Neural cell (in vitro differentiated cells): ENCODE measurements at regions not wholly inside any gene's neighbourhood (a gene's known extent, or its start where the extent isn't known, plus 50 kb on each side); places are given as distances from the start of the nearest gene placed in this dataset.

Experiments used
- H2AFZ ChIP-seq: fragments of 200-600, 300-800 bp; sonication (generic), shearing (Covaris generic); 2 replicates; pipeline ENCODE4 v1.6.0; 2014; ENCODE audit warnings: low read depth, mild to moderate bottlenecking, antibody characterized with exemption, low read length, moderate library complexity
- H3F3A ChIP-seq: fragments of 200-600 bp; shearing (Covaris generic); 2 replicates; pipeline ENCODE4 v1.6.1; 2016; ENCODE audit warnings: mild to moderate bottlenecking, moderate library complexity, mixed read lengths, antibody characterized with exemption, low read length; ENCODE audit not compliant: insufficient read depth, poor library complexity, severe bottlenecking
- H3K27ac ChIP-seq: fragments of 200-600, 300-800 bp; sonication (generic), shearing (Covaris generic); 2 replicates; pipeline ENCODE4 v1.5.1; 2014; ENCODE audit warnings: mild to moderate bottlenecking, low read length, moderate library complexity
- H3K27me3 ChIP-seq: fragments of 300-800, 200-600 bp; sonication (generic), shearing (Covaris generic); 2 replicates; pipeline ENCODE4 v1.6.0; 2014; ENCODE audit warnings: mild to moderate bottlenecking, low read depth, low read length, moderate library complexity; ENCODE audit not compliant: insufficient read depth
- H3K36me3 ChIP-seq: fragments of 300-800, 200-600 bp; sonication (generic), shearing (Covaris generic); 2 replicates; pipeline ENCODE4 v1.5.1; 2014; ENCODE audit warnings: mild to moderate bottlenecking, antibody characterized with exemption, low read length, moderate library complexity; ENCODE audit not compliant: insufficient read depth
- H3K4me2 ChIP-seq: fragments of 300-800, 200-600 bp; sonication (generic), shearing (Covaris generic); 2 replicates; pipeline ENCODE4 v1.6.0; 2014; ENCODE audit warnings: mild to moderate bottlenecking, low read length
- H3K4me3 ChIP-seq: fragments of 300-800, 200-600 bp; sonication (generic), shearing (Covaris generic); 2 replicates; pipeline ENCODE4 v1.5.1; 2014; ENCODE audit warnings: mild to moderate bottlenecking, low read length, moderate library complexity
- H3K79me2 ChIP-seq: fragments of 200-600 bp; shearing (Covaris generic); replicated peaks from 2 replicates; pipeline ENCODE4 v1.6.0; 2014; ENCODE audit warnings: mild to moderate bottlenecking, low read length, moderate library complexity; ENCODE audit not compliant: insufficient read depth
- H3K9ac ChIP-seq: fragments of 300-800, 200-600 bp; sonication (generic), shearing (Covaris generic); 2 replicates; pipeline ENCODE4 v1.6.1; 2016; ENCODE audit warnings: mild to moderate bottlenecking, low read length, mixed read lengths
- H3K9me2 ChIP-seq: fragments of 200-600 bp; shearing (Covaris generic); 2 replicates; pipeline ENCODE4 v1.6.1; 2016; ENCODE audit warnings: mild to moderate bottlenecking, low read length, mixed read lengths; ENCODE audit not compliant: insufficient read depth
- H3K9me3 ChIP-seq: fragments of 200-600, 300-800 bp; sonication (generic), shearing (Covaris generic); 2 replicates; pipeline ENCODE4 v1.6.1; 2016; ENCODE audit warnings: mild to moderate bottlenecking, mixed run types, low read length, moderate library complexity, mixed read lengths
- H4K20me1 ChIP-seq: fragments of 200-600 bp; shearing (Covaris generic); 2 replicates; pipeline ENCODE4 v1.6.1; 2016; ENCODE audit warnings: mild to moderate bottlenecking, mixed run types; ENCODE audit not compliant: insufficient read depth
- EP300 ChIP-seq: fragments of 450-650 bp; conservative IDR thresholded peaks from 2 replicates; pipeline ENCODE4 v1.6.1; 2014; ENCODE audit warnings: antibody characterized with exemption, mild to moderate bottlenecking, moderate library complexity; ENCODE audit not compliant: poor library complexity, severe bottlenecking
- EZH2 ChIP-seq: fragments of 200-600, 300-800 bp; shearing (Covaris generic), sonication (generic); IDR thresholded peaks from 2 replicates; pipeline ENCODE4 v1.6.1; 2014; ENCODE audit warnings: antibody characterized with exemption, low read length, borderline replicate concordance, mild to moderate bottlenecking; ENCODE audit not compliant: insufficient read depth, poor library complexity, severe bottlenecking
- MXI1 ChIP-seq: fragments of 450-650 bp; conservative IDR thresholded peaks from 2 replicates; pipeline ENCODE4 v1.6.1; 2014; ENCODE audit warnings: antibody characterized with exemption, mild to moderate bottlenecking; ENCODE audit not compliant: poor library complexity, severe bottlenecking
- POLR2AphosphoS5 ChIP-seq: IDR thresholded peaks from 2 replicates; pipeline ENCODE4 v1.6.1; 2012
- RAD21 ChIP-seq: fragments of 450-650 bp; conservative IDR thresholded peaks from 2 replicates; pipeline ENCODE4 v1.6.1; 2014; ENCODE audit warnings: antibody characterized with exemption, mild to moderate bottlenecking, moderate library complexity
- SMC3 ChIP-seq: fragments of 450-650 bp; conservative IDR thresholded peaks from 2 replicates; pipeline ENCODE4 v1.6.1; 2014; ENCODE audit warnings: antibody characterized with exemption, mild to moderate bottlenecking, moderate library complexity; ENCODE audit not compliant: poor library complexity
- TAF1 ChIP-seq: IDR thresholded peaks from 2 replicates; pipeline ENCODE4 v1.6.1; 2012; ENCODE audit warnings: low read depth
- TF ChIP-seq, protein P1 (sequence below): fragments of 450-650 bp; IDR thresholded peaks from 2 replicates; pipeline ENCODE4 v1.5.1; 2014; ENCODE audit warnings: antibody characterized with exemption, mild to moderate bottlenecking, moderate library complexity; ENCODE audit not compliant: poor library complexity, severe bottlenecking
- TF ChIP-seq, protein P2 (sequence below): IDR thresholded peaks from 2 replicates; pipeline ENCODE4 v1.6.1; 2012; ENCODE audit warnings: borderline replicate concordance

DNA sequence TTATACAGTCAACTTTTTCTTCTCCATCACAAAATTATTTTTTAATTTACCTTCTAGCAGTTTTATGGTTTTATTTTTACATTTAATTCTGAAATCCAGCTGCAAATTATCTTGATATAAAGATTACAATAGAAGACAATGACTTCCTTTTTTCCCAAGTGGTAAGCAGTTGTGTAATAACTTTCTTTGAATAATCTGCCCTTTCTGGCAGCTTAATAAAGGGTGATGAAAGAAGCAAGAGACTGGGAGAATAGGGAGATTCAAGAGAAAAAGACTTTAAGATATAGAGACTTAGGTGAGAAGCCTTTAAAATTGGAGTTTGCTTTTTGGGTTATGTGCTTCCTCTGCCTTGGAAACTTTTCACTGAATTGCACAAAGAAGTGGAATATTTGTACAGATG is 100.4 kb upstream of the FREM1 start:
- no peaks in the 10 kb centered on the region for H3F3A ChIP-seq
- H3K27ac ChIP-seq, result no peak overlapping the region
- no peak overlapping the region for H2AFZ ChIP-seq
- H4K20me1 ChIP-seq, result no peaks in the 10 kb centered on the region
- TF ChIP-seq, protein P1, sequence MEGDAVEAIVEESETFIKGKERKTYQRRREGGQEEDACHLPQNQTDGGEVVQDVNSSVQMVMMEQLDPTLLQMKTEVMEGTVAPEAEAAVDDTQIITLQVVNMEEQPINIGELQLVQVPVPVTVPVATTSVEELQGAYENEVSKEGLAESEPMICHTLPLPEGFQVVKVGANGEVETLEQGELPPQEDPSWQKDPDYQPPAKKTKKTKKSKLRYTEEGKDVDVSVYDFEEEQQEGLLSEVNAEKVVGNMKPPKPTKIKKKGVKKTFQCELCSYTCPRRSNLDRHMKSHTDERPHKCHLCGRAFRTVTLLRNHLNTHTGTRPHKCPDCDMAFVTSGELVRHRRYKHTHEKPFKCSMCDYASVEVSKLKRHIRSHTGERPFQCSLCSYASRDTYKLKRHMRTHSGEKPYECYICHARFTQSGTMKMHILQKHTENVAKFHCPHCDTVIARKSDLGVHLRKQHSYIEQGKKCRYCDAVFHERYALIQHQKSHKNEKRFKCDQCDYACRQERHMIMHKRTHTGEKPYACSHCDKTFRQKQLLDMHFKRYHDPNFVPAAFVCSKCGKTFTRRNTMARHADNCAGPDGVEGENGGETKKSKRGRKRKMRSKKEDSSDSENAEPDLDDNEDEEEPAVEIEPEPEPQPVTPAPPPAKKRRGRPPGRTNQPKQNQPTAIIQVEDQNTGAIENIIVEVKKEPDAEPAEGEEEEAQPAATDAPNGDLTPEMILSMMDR, result no peak
- TF ChIP-seq TAF1 (no peak), EZH2 (no peak), RAD21 (no peak), SMC3 (no peak), POLR2AphosphoS5 (no peak), EP300 (no peak), MXI1 (no peak)
- TF ChIP-seq, protein P2, sequence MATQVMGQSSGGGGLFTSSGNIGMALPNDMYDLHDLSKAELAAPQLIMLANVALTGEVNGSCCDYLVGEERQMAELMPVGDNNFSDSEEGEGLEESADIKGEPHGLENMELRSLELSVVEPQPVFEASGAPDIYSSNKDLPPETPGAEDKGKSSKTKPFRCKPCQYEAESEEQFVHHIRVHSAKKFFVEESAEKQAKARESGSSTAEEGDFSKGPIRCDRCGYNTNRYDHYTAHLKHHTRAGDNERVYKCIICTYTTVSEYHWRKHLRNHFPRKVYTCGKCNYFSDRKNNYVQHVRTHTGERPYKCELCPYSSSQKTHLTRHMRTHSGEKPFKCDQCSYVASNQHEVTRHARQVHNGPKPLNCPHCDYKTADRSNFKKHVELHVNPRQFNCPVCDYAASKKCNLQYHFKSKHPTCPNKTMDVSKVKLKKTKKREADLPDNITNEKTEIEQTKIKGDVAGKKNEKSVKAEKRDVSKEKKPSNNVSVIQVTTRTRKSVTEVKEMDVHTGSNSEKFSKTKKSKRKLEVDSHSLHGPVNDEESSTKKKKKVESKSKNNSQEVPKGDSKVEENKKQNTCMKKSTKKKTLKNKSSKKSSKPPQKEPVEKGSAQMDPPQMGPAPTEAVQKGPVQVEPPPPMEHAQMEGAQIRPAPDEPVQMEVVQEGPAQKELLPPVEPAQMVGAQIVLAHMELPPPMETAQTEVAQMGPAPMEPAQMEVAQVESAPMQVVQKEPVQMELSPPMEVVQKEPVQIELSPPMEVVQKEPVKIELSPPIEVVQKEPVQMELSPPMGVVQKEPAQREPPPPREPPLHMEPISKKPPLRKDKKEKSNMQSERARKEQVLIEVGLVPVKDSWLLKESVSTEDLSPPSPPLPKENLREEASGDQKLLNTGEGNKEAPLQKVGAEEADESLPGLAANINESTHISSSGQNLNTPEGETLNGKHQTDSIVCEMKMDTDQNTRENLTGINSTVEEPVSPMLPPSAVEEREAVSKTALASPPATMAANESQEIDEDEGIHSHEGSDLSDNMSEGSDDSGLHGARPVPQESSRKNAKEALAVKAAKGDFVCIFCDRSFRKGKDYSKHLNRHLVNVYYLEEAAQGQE, result no peak
- H3K4me3 ChIP-seq, result no peak overlapping the region
- H3K36me3 ChIP-seq, result no peaks in the 10 kb centered on the region
- no peaks in the 10 kb centered on the region for H3K9me3 ChIP-seq
- no peak overlapping the region for H3K9ac ChIP-seq
- H3K9me2 ChIP-seq, result no peaks in the 10 kb centered on the region
- H3K27me3 ChIP-seq, result no peaks in the 10 kb centered on the region
- no peak overlapping the region for H3K4me2 ChIP-seq
- H3K79me2 ChIP-seq, result no peaks in the 10 kb centered on the region

DNA sequence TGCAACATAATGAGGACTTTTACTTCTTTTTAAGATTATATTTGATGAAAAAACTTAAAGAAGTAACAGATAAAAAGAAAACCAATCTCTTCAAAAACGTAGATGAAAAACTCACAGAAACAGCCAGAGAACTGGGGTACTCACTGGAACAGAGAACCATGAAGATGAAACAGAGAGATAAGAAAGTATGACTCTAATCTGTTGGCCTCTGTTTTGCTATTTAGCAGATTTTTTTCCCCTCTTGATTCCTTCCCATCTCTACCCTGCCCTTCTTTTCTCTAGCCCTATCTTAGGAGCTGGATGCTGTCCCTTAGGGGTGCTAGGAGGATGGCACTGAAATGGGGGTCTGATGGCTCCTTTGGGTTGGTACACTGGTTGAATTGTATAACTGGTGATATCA is 97.5 kb upstream of the FREM1 start:
- H3K9ac ChIP-seq, result no peak overlapping the region
- no peaks in the 10 kb centered on the region for H3K27me3 ChIP-seq
- no peaks in the 10 kb centered on the region for H3K79me2 ChIP-seq
- no peak overlapping the region for H3K4me3 ChIP-seq
- no peak overlapping the region for H2AFZ ChIP-seq
- no peak overlapping the region for H3K27ac ChIP-seq
- H3K4me2 ChIP-seq, result no peak overlapping the region
- no peaks in the 10 kb centered on the region for H3K36me3 ChIP-seq
- no peaks in the 10 kb centered on the region for H3F3A ChIP-seq
- no peak for TF ChIP-seq TAF1
- no peak for TF ChIP-seq POLR2AphosphoS5
- no peak for TF ChIP-seq SMC3
- TF ChIP-seq, protein P1, result no peak
- TF ChIP-seq RAD21, result no peak
- TF ChIP-seq EP300, result no peak
- no peak for TF ChIP-seq MXI1
- TF ChIP-seq EZH2, result no peak
- TF ChIP-seq, protein P2, result no peak
- no peaks in the 10 kb centered on the region for H3K9me3 ChIP-seq
- no peaks in the 10 kb centered on the region for H4K20me1 ChIP-seq
- no peaks in the 10 kb centered on the region for H3K9me2 ChIP-seq
